Colonic mucosa (tissue), 4 donors: ENCODE measurements at regions not wholly inside any gene's neighbourhood (a gene's known extent, or its start where the extent isn't known, plus 50 kb on each side); places are given as distances from the start of the nearest gene placed in this dataset.

Experiments
- DNase-seq: peaks from one replicate; pipeline ENCODE4 v3.0.0-alpha.2; 2020
- H3K27ac ChIP-seq: fragments of 200-600 bp; one replicate; pipeline ENCODE4 v1.8.0; 2021
- H3K27me3 ChIP-seq: fragments of 200-600 bp; one replicate; pipeline ENCODE4 v1.8.0; 2021
- H3K36me3 ChIP-seq: fragments of 200-600 bp; one replicate; pipeline ENCODE4 v1.8.0; 2021
- H3K4me1 ChIP-seq: fragments of 200-600 bp; one replicate; pipeline ENCODE4 v1.8.0; 2021; ENCODE audit warnings: mild to moderate bottlenecking
- H3K4me3 ChIP-seq: fragments of 200-600 bp; one replicate; pipeline ENCODE4 v1.8.0; 2021
- H3K9ac ChIP-seq, 2 donors: one replicate each; pipeline ENCODE4 v1.7.0; 2013; ENCODE audit warnings: control low read depth in 2 of 2, low read depth in 2 of 2, low read length in 2 of 2
- H3K9me3 ChIP-seq: fragments of 200-600 bp; one replicate; pipeline ENCODE4 v1.8.0; 2021
- CTCF ChIP-seq: fragments of 200-600 bp; IDR thresholded peaks from one replicate; pipeline ENCODE4 v1.8.0; 2022; ENCODE audit warnings: antibody characterized with exemption, mild to moderate bottlenecking
- intact Hi-C: fragments of 100-400 bp; cut with DNase I; formaldehyde crosslinking; loops from one replicate; pipeline ENCODE4 v1.14.1; 2022
- donor health status: healthy.
- donor health status: DM: no; HTN: no; CAD: no.
- donor health status: DM: no; HTN: no; CAD: no.

GRCh38 chrY:12525206-12525605 lies 175.8 kb upstream of the USP9Y start:
- no peaks in the 10 kb centered on the region for H3K4me1 ChIP-seq
- no peaks in the 10 kb centered on the region for H3K9me3 ChIP-seq
- intact Hi-C loops, result no loop called here
- no peaks in the 10 kb centered on the region for H3K36me3 ChIP-seq
- no peak for DNase-seq
- H3K9ac ChIP-seq, result no peak overlapping the region
- H3K27me3 ChIP-seq, result no peaks in the 10 kb centered on the region
- H3K27ac ChIP-seq, result no peak overlapping the region
- no peak overlapping the region for H3K4me3 ChIP-seq
- no peak for TF ChIP-seq CTCF

GRCh38 chrY:12526362-12527063 lies 174.5 kb upstream of the USP9Y start:
- Histone ChIP-seq H3K4me1 (no peaks in the 10 kb centered on the region), H3K9me3 (no peaks in the 10 kb centered on the region), H3K36me3 (no peaks in the 10 kb centered on the region), H3K9ac (no peak overlapping the region), H3K27ac (no peak overlapping the region), H3K4me3 (no peak overlapping the region), H3K27me3 (no peaks in the 10 kb centered on the region)
- intact Hi-C loops, result no loop called here
- no peak for DNase-seq
- no peak for TF ChIP-seq CTCF

GRCh38 chrY:12537226-12537854 lies 163.7 kb upstream of the USP9Y start:
- no peak for TF ChIP-seq CTCF
- intact Hi-C loops, result no loop called here
- Histone ChIP-seq H3K4me3 (no peak overlapping the region), H3K27me3 (no peaks in the 10 kb centered on the region), H3K36me3 (no peaks in the 10 kb centered on the region), H3K9ac (no peak overlapping the region), H3K4me1 (no peaks in the 10 kb centered on the region), H3K9me3 (no peaks in the 10 kb centered on the region), H3K27ac (no peak overlapping the region)
- no peak for DNase-seq

- Histone ChIP-seq H3K9me3 (no peaks in the 10 kb centered on the region), H3K36me3 (no peaks in the 10 kb centered on the region), H3K9ac (no peak overlapping the region), H3K27me3 (no peaks in the 10 kb centered on the region), H3K4me1 (no peaks in the 10 kb centered on the region), H3K4me3 (no peak overlapping the region), H3K27ac (no peak overlapping the region)
- no peak for TF ChIP-seq CTCF
- no peak for DNase-seq
- intact Hi-C loops, result no loop called here
These were observed 154.1 kb upstream of the USP9Y start for GRCh38 chrY:12546746-12547420.

- no peak for TF ChIP-seq CTCF
- H3K4me1 ChIP-seq, result no peaks in the 10 kb centered on the region
- intact Hi-C loops, result no loop called here
- H3K9ac ChIP-seq, result no peak overlapping the region
- no peak overlapping the region for H3K27ac ChIP-seq
- H3K36me3 ChIP-seq, result no peaks in the 10 kb centered on the region
- H3K9me3 ChIP-seq, result no peaks in the 10 kb centered on the region
- DNase-seq, result no peak
- H3K4me3 ChIP-seq, result no peak overlapping the region
- H3K27me3 ChIP-seq, result no peaks in the 10 kb centered on the region
These were observed 148.4 kb upstream of the USP9Y start for GRCh38 chrY:12552471-12553283.
